Non-pigmented ciliary epithelial cell (primary cell): ENCODE measurements at regions not wholly inside any gene's neighbourhood (a gene's known extent, or its start where the extent isn't known, plus 50 kb on each side); places are given as distances from the start of the nearest gene placed in this dataset.
A peak's percentile ranks its signal among the peaks of the same experiment; 100 is the strongest.

Source experiments
- DNase-seq: peaks from one replicate; pipeline ENCODE4 v3.0.0-alpha.2; 2010; ENCODE audit warnings: low read depth

- no peak for DNase-seq
Measured at GRCh38 chr15:47824147-47824546, 106.8 kb downstream of the SEMA6D start.

GRCh38 chr15:47829667-47830066, 112.4 kb downstream of the SEMA6D start:
- no peak for DNase-seq

GRCh38 chr15:47834093-47834492, 116.8 kb downstream of the SEMA6D start:
- DNase-seq, result no peak

- no peak for DNase-seq
Measured at GRCh38 chr15:47839233-47839825, 122.0 kb downstream of the SEMA6D start.

- no peak for DNase-seq
Measured at GRCh38 chr15:47843124-47843663, 125.9 kb downstream of the SEMA6D start.

- DNase-seq, result no peak
Measured at GRCh38 chr15:47844437-47844836, 127.1 kb downstream of the SEMA6D start.

GRCh38 chr15:47846128-47846868, 129.0 kb downstream of the SEMA6D start:
- DNase-seq, result no peak

- DNase-seq, result no peak
Measured at GRCh38 chr15:47846876-47847275, 129.6 kb downstream of the SEMA6D start.

- no peak for DNase-seq
Measured at GRCh38 chr15:47856071-47856470, 138.8 kb downstream of the SEMA6D start.

- no peak for DNase-seq
Measured at GRCh38 chr15:47857014-47857775, 139.9 kb downstream of the SEMA6D start.

- DNase-seq, result no peak
Measured at GRCh38 chr15:47857776-47858167, 140.5 kb downstream of the SEMA6D start.

GRCh38 chr15:47861111-47861903, 144.0 kb downstream of the SEMA6D start:
- DNase-seq, result no peak

GRCh38 chr15:47862402-47862801, 145.1 kb downstream of the SEMA6D start:
- DNase-seq, result no peak

GRCh38 chr15:47866446-47866845, 149.1 kb downstream of the SEMA6D start:
- DNase-seq, result no peak

GRCh38 chr15:47870300-47870955, 153.1 kb downstream of the SEMA6D start:
- DNase-seq, result no peak

GRCh38 chr15:47870956-47871625, 153.8 kb downstream of the SEMA6D start:
- peak; percentile 18 for DNase-seq

- DNase-seq, result no peak
Measured at GRCh38 chr15:47872208-47872607, 154.9 kb downstream of the SEMA6D start.

- no peak for DNase-seq
Measured at GRCh38 chr15:47872869-47873432, 155.6 kb downstream of the SEMA6D start.

GRCh38 chr15:47876986-47877385, 159.7 kb downstream of the SEMA6D start:
- DNase-seq, result no peak

- no peak for DNase-seq
Measured at GRCh38 chr15:47877836-47878235, 160.5 kb downstream of the SEMA6D start.

GRCh38 chr15:47885920-47886319, 168.6 kb downstream of the SEMA6D start:
- DNase-seq, result peak; percentile 41
